DND-41 (cell line): ENCODE measurements at regions not wholly inside any gene's neighbourhood (a gene's known extent, or its start where the extent isn't known, plus 50 kb on each side); places are given as distances from the start of the nearest gene placed in this dataset.

Experiments used
- CTCF ChIP-seq: IDR thresholded peaks from 2 replicates; pipeline ENCODE4 v1.5.1; 2012; ENCODE audit warnings: borderline replicate concordance, low read length, moderate library complexity, mild to moderate bottlenecking; ENCODE audit not compliant: poor library complexity, severe bottlenecking; ENCODE audit errors: extremely low read depth
- EZH2 ChIP-seq: IDR thresholded peaks from 3 replicates; pipeline ENCODE4 v1.6.1; 2012; ENCODE audit warnings: borderline replicate concordance, low read depth, mild to moderate bottlenecking, moderate library complexity, low read length, inconsistent platforms; ENCODE audit not compliant: severe bottlenecking

- TF ChIP-seq CTCF: no peak
- no peak for TF ChIP-seq EZH2
These were observed 662.7 kb upstream of the HS6ST1 start for GRCh38 chr2:128981353-128981752.
